IPS DF 6.9 (cell line): ENCODE measurements at regions not wholly inside any gene's neighbourhood (a gene's known extent, or its start where the extent isn't known, plus 50 kb on each side); places are given as distances from the start of the nearest gene placed in this dataset.
"Not testable (repeated sequence)": the region's sequence is repeated elsewhere in the genome, so short reads cannot be mapped to it uniquely, and the experiment has no call there.

Experiments used
- DNase-seq: peaks from one replicate; pipeline ENCODE4 v3.0.0-alpha.2; 2013; ENCODE audit warnings: low read depth, low spot score
- H3K27ac ChIP-seq: one replicate; pipeline ENCODE4 v1.5.1; 2013; ENCODE audit warnings: low read length, control low read depth
- H3K27me3 ChIP-seq: 2 replicates; pipeline ENCODE4 v1.6.1; 2013; ENCODE audit warnings: mild to moderate bottlenecking, low read length; ENCODE audit not compliant: control insufficient read depth, insufficient read depth
- H3K36me3 ChIP-seq: 2 replicates; pipeline ENCODE4 v1.6.1; 2013; ENCODE audit warnings: low read length; ENCODE audit not compliant: control insufficient read depth, insufficient read depth
- H3K4me1 ChIP-seq: 2 replicates; pipeline ENCODE4 v1.6.1; 2013; ENCODE audit warnings: low read length; ENCODE audit not compliant: control insufficient read depth, insufficient read depth
- H3K4me3 ChIP-seq: 2 replicates; pipeline ENCODE4 v1.5.1; 2013; ENCODE audit warnings: mild to moderate bottlenecking, low read length
- H3K9me3 ChIP-seq: 2 replicates; pipeline ENCODE4 v1.6.1; 2013; ENCODE audit warnings: low read length, inconsistent platforms; ENCODE audit not compliant: control insufficient read depth, insufficient read depth
- WGBS: extraction: QIAGEN DNeasy Blood & Tissue Kit; methylation state at CpG from one replicate; pipeline ENCODE4 v1.1.7; 2013; ENCODE audit warnings: mixed read lengths, missing lambda C conversion rate; ENCODE audit not compliant: insufficient read length, insufficient coverage; 5-methylcytosine and 5-hydroxymethylcytosine counted together

- DNase-seq: no peak
- Histone ChIP-seq H3K4me1 (no peaks in the 10 kb centered on the region), H3K9me3 (no peaks in the 10 kb centered on the region), H3K4me3 (no peak overlapping the region), H3K27me3 (no peaks in the 10 kb centered on the region), H3K36me3 (no peaks in the 10 kb centered on the region), H3K27ac (no peak overlapping the region)
- no CpG with 5 or more reads among the region's 2 CpGs for WGBS
These were observed 829.2 kb upstream of the ADAMTS5 start for GRCh38 chr21:27796106-27796505.

GRCh38 chr21:27795418-27795817, 828.5 kb upstream of the ADAMTS5 start:
- Histone ChIP-seq H3K4me1 (no peaks in the 10 kb centered on the region), H3K4me3 (no peak overlapping the region), H3K27ac (no peak overlapping the region), H3K9me3 (no peaks in the 10 kb centered on the region), H3K36me3 (no peaks in the 10 kb centered on the region), H3K27me3 (no peaks in the 10 kb centered on the region)
- DNase-seq: no peak
- WGBS: no CpG with 5 or more reads among the region's 2 CpGs

DNA sequence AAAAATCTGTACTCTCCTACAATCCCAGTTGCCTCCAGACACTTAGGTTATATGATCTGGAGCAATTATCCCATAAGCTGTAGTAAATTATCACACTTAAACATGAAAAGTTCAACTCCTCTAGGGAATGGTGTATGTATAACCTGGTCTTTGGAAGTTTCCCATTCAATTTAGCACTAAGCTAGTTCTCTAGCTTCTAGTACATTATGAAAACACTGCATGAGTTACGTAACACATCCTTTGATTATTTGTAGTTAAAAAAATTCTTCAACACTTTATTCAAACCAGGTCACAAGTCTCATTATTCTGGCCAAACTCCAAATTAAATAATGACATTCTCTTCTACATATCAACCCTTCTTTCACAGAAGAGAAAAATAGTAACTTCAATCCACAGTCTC, 827.0 kb upstream of the ADAMTS5 start:
- Histone ChIP-seq H3K27ac (no peak overlapping the region), H3K4me3 (no peak overlapping the region), H3K4me1 (no peaks in the 10 kb centered on the region), H3K27me3 (no peaks in the 10 kb centered on the region), H3K9me3 (no peaks in the 10 kb centered on the region), H3K36me3 (no peaks in the 10 kb centered on the region)
- DNase-seq: no peak
- WGBS: no CpG with 5 or more reads among the region's 1 CpG

- Histone ChIP-seq H3K27ac (no peak overlapping the region), H3K9me3 (no peaks in the 10 kb centered on the region), H3K27me3 (no peaks in the 10 kb centered on the region), H3K36me3 (no peaks in the 10 kb centered on the region), H3K4me3 (no peak overlapping the region), H3K4me1 (no peaks in the 10 kb centered on the region)
- DNase-seq: no peak
These were observed 820.2 kb upstream of the ADAMTS5 start for GRCh38 chr21:27787046-27787445.

GRCh38 chr21:27779606-27780005, 812.7 kb upstream of the ADAMTS5 start:
- WGBS: no CpG with 5 or more reads among the region's 2 CpGs
- Histone ChIP-seq H3K36me3 (no peaks in the 10 kb centered on the region), H3K4me3 (no peak overlapping the region), H3K27ac (no peak overlapping the region), H3K4me1 (no peaks in the 10 kb centered on the region), H3K9me3 (no peaks in the 10 kb centered on the region), H3K27me3 (no peaks in the 10 kb centered on the region)
- no peak for DNase-seq

DNA sequence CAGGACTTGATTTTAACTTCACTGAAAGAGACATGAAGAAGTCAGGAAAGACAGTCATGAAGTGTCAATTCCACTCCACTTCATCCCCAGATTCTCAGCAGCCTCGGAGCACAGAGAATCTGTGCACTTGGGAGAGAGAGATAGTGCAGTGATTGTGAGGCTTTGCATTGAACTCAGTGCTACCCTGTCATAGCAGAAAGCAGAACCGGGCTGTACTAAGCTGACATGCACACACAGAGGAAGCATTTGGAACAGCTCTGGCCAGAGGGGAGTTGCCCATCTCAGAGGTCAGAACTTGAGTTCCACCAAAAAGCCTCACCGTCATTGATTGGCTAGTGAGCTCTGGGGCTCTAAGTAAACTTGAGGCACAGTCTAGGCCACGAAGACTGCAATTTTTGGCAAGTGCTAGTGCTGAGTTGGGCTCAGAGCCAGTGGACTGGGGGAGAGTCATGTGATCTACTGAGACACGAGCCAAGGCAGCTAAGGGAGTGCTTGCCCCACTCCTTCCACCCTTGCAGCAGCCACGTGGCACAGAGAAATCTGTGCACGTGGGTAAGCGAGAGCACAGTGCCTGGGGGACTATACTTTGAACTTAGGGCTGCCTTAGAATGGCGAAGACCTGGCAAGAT, 810.2 kb upstream of the ADAMTS5 start:
- no CpG with 5 or more reads among the region's 9 CpGs for WGBS
- H3K9me3 ChIP-seq: no peaks in the 10 kb centered on the region
- no peaks in the 10 kb centered on the region for H3K36me3 ChIP-seq
- H3K27me3 ChIP-seq: no peaks in the 10 kb centered on the region
- no peak overlapping the region for H3K27ac ChIP-seq
- no peaks in the 10 kb centered on the region for H3K4me1 ChIP-seq
- H3K4me3 ChIP-seq: no peak overlapping the region
- DNase-seq: no peak

- H3K36me3 ChIP-seq: no peaks in the 10 kb centered on the region
- no peaks in the 10 kb centered on the region for H3K9me3 ChIP-seq
- no peak for DNase-seq
These were observed 805.9 kb upstream of the ADAMTS5 start for GRCh38 chr21:27772816-27773215.

DNA sequence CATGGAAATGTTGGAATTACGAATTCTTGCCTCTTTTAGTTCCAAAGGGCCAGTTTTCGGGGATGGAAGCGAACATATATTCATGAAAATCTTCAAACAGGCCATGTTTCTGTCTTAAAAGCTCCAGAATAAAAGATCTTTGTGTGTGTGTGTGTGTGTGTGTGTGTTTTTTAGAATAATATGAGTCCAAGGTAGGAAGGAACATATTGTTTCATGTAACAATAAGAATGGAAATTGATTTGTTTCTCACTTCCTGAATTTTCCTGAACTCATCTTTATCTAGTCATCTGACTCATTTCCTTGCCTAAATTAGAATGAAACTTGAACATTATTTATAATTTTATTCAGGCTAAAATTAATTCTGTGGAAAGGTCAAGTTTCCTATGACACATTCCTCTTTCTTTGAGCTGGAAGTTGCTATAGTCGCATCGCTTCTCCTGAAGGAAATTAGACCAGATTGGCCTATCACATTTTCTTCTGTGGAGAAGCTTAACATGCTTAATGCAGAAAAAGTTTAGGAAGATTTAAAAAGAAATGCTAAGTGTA, 805.1 kb upstream of the ADAMTS5 start:
- Histone ChIP-seq H3K9me3 (no peaks in the 10 kb centered on the region), H3K4me3 (no peak overlapping the region), H3K36me3 (no peaks in the 10 kb centered on the region), H3K27ac (no peak overlapping the region), H3K27me3 (no peaks in the 10 kb centered on the region), H3K4me1 (no peaks in the 10 kb centered on the region)
- no CpG with 5 or more reads among the region's 5 CpGs for WGBS
- no peak for DNase-seq

More at GRCh38 chr21:27772816-27773215, 805.9 kb upstream of the ADAMTS5 start:
- Histone ChIP-seq H3K4me1 (no peaks in the 10 kb centered on the region), H3K4me3 (no peak overlapping the region), H3K27me3 (no peaks in the 10 kb centered on the region), H3K27ac (no peak overlapping the region)

DNA sequence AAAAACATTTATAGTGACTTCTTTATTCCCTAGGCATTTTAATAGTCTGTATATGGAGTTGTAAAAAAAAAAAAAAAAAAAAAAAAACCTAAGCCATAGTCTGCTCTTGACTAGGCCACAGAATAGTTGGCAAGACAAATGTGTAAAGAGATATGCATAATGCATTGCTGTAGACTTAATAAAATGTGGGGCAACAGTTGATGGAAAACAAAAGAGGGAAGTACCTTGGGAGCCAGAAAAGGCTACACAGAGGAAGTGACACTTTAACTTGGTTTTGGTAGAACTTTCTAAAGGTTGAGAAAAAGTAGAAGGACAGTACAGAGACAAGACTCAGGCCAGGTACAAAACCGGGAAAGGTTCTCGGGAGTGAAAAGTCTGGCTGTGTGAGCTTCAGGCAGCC, 802.9 kb upstream of the ADAMTS5 start:
- no peaks in the 10 kb centered on the region for H3K9me3 ChIP-seq
- H3K4me1 ChIP-seq: no peaks in the 10 kb centered on the region
- WGBS: no CpG with 5 or more reads among the region's 2 CpGs
- no peak overlapping the region for H3K27ac ChIP-seq
- no peaks in the 10 kb centered on the region for H3K27me3 ChIP-seq
- H3K36me3 ChIP-seq: no peaks in the 10 kb centered on the region
- DNase-seq: no peak
- H3K4me3 ChIP-seq: no peak overlapping the region

DNA sequence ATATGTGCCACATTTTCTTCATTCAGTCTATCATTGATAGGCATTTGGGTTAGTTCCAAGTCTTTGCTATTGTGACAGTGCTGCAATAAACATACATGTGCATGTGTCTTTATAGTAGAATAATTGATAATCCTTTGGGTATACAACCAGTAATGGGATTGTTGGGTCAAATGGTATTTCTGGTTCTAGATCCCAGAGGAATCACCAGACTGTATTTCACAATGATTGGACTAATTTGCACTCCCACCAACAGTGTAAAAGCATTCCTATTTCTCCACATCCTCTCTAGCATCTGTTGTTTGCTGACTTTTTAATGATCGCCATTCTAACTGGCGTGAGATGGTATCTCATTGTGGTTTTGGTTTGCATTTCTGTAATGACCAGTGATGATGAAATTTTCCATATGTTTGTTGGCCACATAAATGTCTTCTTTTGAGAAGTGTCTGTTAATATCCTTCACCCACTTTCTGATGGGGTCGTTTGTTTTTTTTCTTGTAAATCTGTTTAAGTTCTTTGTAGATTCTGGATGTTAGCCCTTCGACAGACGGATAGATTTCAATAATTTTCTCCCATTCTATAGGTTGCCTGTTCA, 801.3 kb upstream of the ADAMTS5 start:
- H3K4me3 ChIP-seq, H3K9me3 ChIP-seq, DNase-seq, H3K36me3 ChIP-seq, H3K27me3 ChIP-seq, H3K27ac ChIP-seq, H3K4me1 ChIP-seq: not testable (repeated sequence)
- no CpG with 5 or more reads among the region's 5 CpGs for WGBS

DNA sequence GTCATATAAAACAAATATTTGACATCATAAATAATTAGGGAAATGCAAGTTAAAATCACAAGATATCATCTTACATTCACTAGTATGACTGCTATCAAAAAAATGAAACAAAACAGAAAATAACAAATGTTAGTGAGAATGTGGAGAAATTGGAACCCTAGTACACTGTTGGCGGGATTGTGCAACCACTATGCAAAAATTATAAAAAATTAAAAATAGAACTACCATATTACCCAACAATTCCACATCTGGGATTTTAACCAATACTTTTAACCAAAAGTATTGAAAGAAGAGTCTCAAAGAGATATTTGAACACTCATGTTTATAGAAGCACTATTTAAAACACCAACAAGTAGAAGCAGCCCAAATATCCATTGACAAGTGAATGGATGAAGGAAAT, 797.2 kb upstream of the ADAMTS5 start:
- Histone ChIP-seq H3K36me3 (no peaks in the 10 kb centered on the region), H3K27me3 (no peaks in the 10 kb centered on the region), H3K4me3 (no peak overlapping the region), H3K27ac (no peak overlapping the region), H3K4me1 (0 out of 2 replicates have a peak, but pooled peaks cover 1% of the 10 kb centered on the region), H3K9me3 (no peaks in the 10 kb centered on the region; the same call in 1 of the 2 replicates)
- no peak for DNase-seq
- no CpG with 5 or more reads among the region's 1 CpG for WGBS
